Gastrocnemius medialis (tissue), 4 donors: ENCODE measurements at regions not wholly inside any gene's neighbourhood (a gene's known extent, or its start where the extent isn't known, plus 50 kb on each side); places are given as distances from the start of the nearest gene placed in this dataset.

ENCODE experiments used
- ATAC-seq, 2 donors: fragments of 150-250 bp; one replicate each; pipeline ENCODE4 v1.9.1; 2016
- DNase-seq, 2 donors: peaks; one replicate each; pipeline ENCODE4 v3.0.0-alpha.2; 2019
- H3K27ac ChIP-seq, 4 donors: fragments of 200-600 bp; sonication (generic); 1 replicate in 1 of 4; 2 replicates in 3 of 4; pipeline ENCODE4 v1.5.1; 2016 to 2018; ENCODE audit warnings: mild to moderate bottlenecking in 2 of 4, moderate library complexity in 1 of 4
- H3K27me3 ChIP-seq, 3 donors: fragments of 200-600 bp; sonication (generic) in 2 of 3; 1 replicate in 1 of 3; 2 replicates in 2 of 3; pipeline versions ENCODE4 v1.5.1 to v1.6.0; 2016 to 2019; ENCODE audit warnings: mild to moderate bottlenecking in 1 of 3, moderate library complexity in 1 of 3
- H3K36me3 ChIP-seq, 2 donors: fragments of 200-600 bp; sonication (generic) in 1 of 2; one replicate each; pipeline ENCODE4 v1.5.1; 2017 to 2018
- H3K4me1 ChIP-seq, 2 donors: fragments of 200-600 bp; sonication (generic) in 1 of 2; one replicate each; pipeline ENCODE4 v1.5.1; 2016 to 2017; ENCODE audit warnings: mild to moderate bottlenecking in 2 of 2
- H3K4me3 ChIP-seq, 4 donors: fragments of 200-600 bp; sonication (generic) in 3 of 4; 1 replicate in 1 of 4; 2 replicates in 3 of 4; pipeline ENCODE4 v1.5.1; 2016 to 2019; ENCODE audit warnings: mild to moderate bottlenecking in 2 of 4
- H3K9me3 ChIP-seq, 3 donors: fragments of 200-600 bp; sonication (generic) in 2 of 3; 1 replicate in 1 of 3; 2 replicates in 2 of 3; pipeline ENCODE4 v1.5.1; 2016 to 2019
- CTCF ChIP-seq, 5 experiments: fragments of 450-650 bp in 3 of 5; fragments of 200-600 bp in 2 of 5; sonication (generic) in 2 of 5; IDR thresholded peaks in 4 of 5; conservative IDR thresholded peaks in 1 of 5; 1 replicate in 4 of 5; 2 replicates in 1 of 5; pipeline ENCODE4 v1.5.1; 2016 to 2019; ENCODE audit warnings: antibody characterized with exemption in 5 of 5, mild to moderate bottlenecking in 3 of 5, moderate library complexity in 3 of 5
- POLR2A ChIP-seq, 2 donors: fragments of 450-650 bp; IDR thresholded peaks; one replicate each; pipeline ENCODE4 v1.6.1; 2017; ENCODE audit warnings: antibody characterized with exemption in 2 of 2, mild to moderate bottlenecking in 2 of 2, moderate library complexity in 2 of 2
- in situ Hi-C, 4 donors: fragments of 200-750 bp; cut with MboI; loops; one replicate each; pipeline versions ENCODE4 v1.15.0 to v1.8.0; 2017; ENCODE audit warnings: low sequenced_read_pairs in 4 of 4
- intact Hi-C: fragments of 100-400 bp; cut with DNase I; formaldehyde crosslinking; loops from one replicate; pipeline ENCODE4 v1.15.1; 2023; ENCODE audit warnings: low total_unique reads

GRCh38 chr3:145936971-145937370, 224.0 kb downstream of the PLOD2 start:
- no peak overlapping the region for H3K27ac ChIP-seq
- in situ Hi-C loops: no loop called here
- DNase-seq: no peak
- H3K4me1 ChIP-seq: no peaks in the 10 kb centered on the region
- no peak for ATAC-seq
- no peaks in the 10 kb centered on the region for H3K27me3 ChIP-seq
- H3K36me3 ChIP-seq: no peaks in the 10 kb centered on the region
- H3K4me3 ChIP-seq: no peak overlapping the region
- TF ChIP-seq CTCF (IDR thresholded peaks at IDR 0.05 in 4 of 5, conservative IDR thresholded peaks at IDR 0.05 in 1 of 5): no peak
- no peaks in the 10 kb centered on the region for H3K9me3 ChIP-seq
- intact Hi-C loops: no loop called here

GRCh38 chr3:145939431-145939830, 221.6 kb downstream of the PLOD2 start:
- intact Hi-C loops (no loop called here), in situ Hi-C loops (no loop called here)
- no peak overlapping the region for H3K27ac ChIP-seq
- no peaks in the 10 kb centered on the region for H3K9me3 ChIP-seq
- H3K27me3 ChIP-seq: no peaks in the 10 kb centered on the region
- H3K4me3 ChIP-seq: no peak overlapping the region
- no peaks in the 10 kb centered on the region for H3K4me1 ChIP-seq
- no peak for TF ChIP-seq POLR2A (IDR thresholded peaks at IDR 0.05)
- no peak for TF ChIP-seq CTCF (IDR thresholded peaks at IDR 0.05 in 4 of 5, conservative IDR thresholded peaks at IDR 0.05 in 1 of 5)
- no peaks in the 10 kb centered on the region for H3K36me3 ChIP-seq
- no peak for DNase-seq
- ATAC-seq: no peak

GRCh38 chr3:145942052-145942451, 218.9 kb downstream of the PLOD2 start:
- TF ChIP-seq CTCF (IDR thresholded peaks at IDR 0.05 in 4 of 5, conservative IDR thresholded peaks at IDR 0.05 in 1 of 5): no peak
- no peak for TF ChIP-seq POLR2A (IDR thresholded peaks at IDR 0.05)
- in situ Hi-C loops (no loop called here), intact Hi-C loops (no loop called here)
- DNase-seq: no peak
- no peaks in the 10 kb centered on the region for H3K27me3 ChIP-seq
- H3K4me1 ChIP-seq: no peaks in the 10 kb centered on the region
- ATAC-seq: no peak
- no peak overlapping the region for H3K4me3 ChIP-seq
- no peak overlapping the region for H3K27ac ChIP-seq
- no peaks in the 10 kb centered on the region for H3K36me3 ChIP-seq
- H3K9me3 ChIP-seq: no peaks in the 10 kb centered on the region

- intact Hi-C loops (no loop called here), in situ Hi-C loops (no loop called here)
- TF ChIP-seq POLR2A (IDR thresholded peaks at IDR 0.05) (no peak), CTCF (IDR thresholded peaks at IDR 0.05 in 4 of 5, conservative IDR thresholded peaks at IDR 0.05 in 1 of 5) (no peak)
- ATAC-seq (no peak), DNase-seq (no peak)
- no peak overlapping the region for H3K4me3 ChIP-seq
- H3K9me3 ChIP-seq: no peaks in the 10 kb centered on the region
- H3K4me1 ChIP-seq: no peaks in the 10 kb centered on the region
- H3K27me3 ChIP-seq: no peaks in the 10 kb centered on the region
- no peaks in the 10 kb centered on the region for H3K36me3 ChIP-seq
- H3K27ac ChIP-seq: no peak overlapping the region
Measured at GRCh38 chr3:145943952-145944351, 217.0 kb downstream of the PLOD2 start.

- in situ Hi-C loops (no loop called here), intact Hi-C loops (no loop called here)
- DNase-seq (no peak), ATAC-seq (no peak)
- H3K27me3 ChIP-seq: no peaks in the 10 kb centered on the region
- no peaks in the 10 kb centered on the region for H3K4me1 ChIP-seq
- H3K4me3 ChIP-seq: no peak overlapping the region
- TF ChIP-seq CTCF (IDR thresholded peaks at IDR 0.05 in 4 of 5, conservative IDR thresholded peaks at IDR 0.05 in 1 of 5): no peak
- no peak for TF ChIP-seq POLR2A (IDR thresholded peaks at IDR 0.05)
- no peaks in the 10 kb centered on the region for H3K36me3 ChIP-seq
- H3K9me3 ChIP-seq: no peaks in the 10 kb centered on the region
- no peak overlapping the region for H3K27ac ChIP-seq
Measured at GRCh38 chr3:145951441-145951840, 209.5 kb downstream of the PLOD2 start.
